Fibroblast of mammary gland (primary cell): ENCODE measurements at regions not wholly inside any gene's neighbourhood (a gene's known extent, or its start where the extent isn't known, plus 50 kb on each side); places are given as distances from the start of the nearest gene placed in this dataset.

ENCODE experiments used
- DNase-seq: peaks from one replicate; pipeline ENCODE4 v3.0.0-alpha.2; 2010; ENCODE audit warnings: low read depth
- H3K4me3 ChIP-seq: 2 replicates; pipeline ENCODE4 v1.5.1; 2011; ENCODE audit warnings: low read depth, mild to moderate bottlenecking, low read length, moderate library complexity; ENCODE audit not compliant: control insufficient read depth
- TF ChIP-seq, protein P1 (sequence below): conservative IDR thresholded peaks from 2 replicates; pipeline ENCODE4 v1.5.1; 2011; ENCODE audit warnings: low read depth, low read length, inconsistent platforms; ENCODE audit not compliant: control insufficient read depth, insufficient read depth

DNA sequence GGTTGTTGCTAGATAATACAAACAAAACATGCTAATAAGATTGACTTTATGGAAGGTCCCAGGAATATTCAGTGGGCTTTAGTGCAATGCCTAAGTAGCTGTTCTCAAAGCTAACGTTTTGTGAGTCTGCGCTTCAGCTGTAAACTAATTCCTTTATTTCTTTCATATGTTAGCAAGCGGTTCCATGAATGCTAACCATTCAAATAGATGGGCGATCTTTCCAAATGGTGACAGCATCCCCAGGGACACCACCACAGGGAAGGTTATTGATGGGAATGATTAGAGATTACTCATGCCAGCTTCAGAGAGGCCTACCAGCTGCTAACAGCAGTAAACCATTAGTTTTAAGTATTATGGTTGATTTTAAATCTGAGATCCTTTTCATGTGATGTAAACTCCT is 405.7 kb upstream of the MCTP2 start:
- TF ChIP-seq, protein P1, sequence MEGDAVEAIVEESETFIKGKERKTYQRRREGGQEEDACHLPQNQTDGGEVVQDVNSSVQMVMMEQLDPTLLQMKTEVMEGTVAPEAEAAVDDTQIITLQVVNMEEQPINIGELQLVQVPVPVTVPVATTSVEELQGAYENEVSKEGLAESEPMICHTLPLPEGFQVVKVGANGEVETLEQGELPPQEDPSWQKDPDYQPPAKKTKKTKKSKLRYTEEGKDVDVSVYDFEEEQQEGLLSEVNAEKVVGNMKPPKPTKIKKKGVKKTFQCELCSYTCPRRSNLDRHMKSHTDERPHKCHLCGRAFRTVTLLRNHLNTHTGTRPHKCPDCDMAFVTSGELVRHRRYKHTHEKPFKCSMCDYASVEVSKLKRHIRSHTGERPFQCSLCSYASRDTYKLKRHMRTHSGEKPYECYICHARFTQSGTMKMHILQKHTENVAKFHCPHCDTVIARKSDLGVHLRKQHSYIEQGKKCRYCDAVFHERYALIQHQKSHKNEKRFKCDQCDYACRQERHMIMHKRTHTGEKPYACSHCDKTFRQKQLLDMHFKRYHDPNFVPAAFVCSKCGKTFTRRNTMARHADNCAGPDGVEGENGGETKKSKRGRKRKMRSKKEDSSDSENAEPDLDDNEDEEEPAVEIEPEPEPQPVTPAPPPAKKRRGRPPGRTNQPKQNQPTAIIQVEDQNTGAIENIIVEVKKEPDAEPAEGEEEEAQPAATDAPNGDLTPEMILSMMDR, result no peak
- DNase-seq, result no peak
- no peak overlapping the region for H3K4me3 ChIP-seq

DNA sequence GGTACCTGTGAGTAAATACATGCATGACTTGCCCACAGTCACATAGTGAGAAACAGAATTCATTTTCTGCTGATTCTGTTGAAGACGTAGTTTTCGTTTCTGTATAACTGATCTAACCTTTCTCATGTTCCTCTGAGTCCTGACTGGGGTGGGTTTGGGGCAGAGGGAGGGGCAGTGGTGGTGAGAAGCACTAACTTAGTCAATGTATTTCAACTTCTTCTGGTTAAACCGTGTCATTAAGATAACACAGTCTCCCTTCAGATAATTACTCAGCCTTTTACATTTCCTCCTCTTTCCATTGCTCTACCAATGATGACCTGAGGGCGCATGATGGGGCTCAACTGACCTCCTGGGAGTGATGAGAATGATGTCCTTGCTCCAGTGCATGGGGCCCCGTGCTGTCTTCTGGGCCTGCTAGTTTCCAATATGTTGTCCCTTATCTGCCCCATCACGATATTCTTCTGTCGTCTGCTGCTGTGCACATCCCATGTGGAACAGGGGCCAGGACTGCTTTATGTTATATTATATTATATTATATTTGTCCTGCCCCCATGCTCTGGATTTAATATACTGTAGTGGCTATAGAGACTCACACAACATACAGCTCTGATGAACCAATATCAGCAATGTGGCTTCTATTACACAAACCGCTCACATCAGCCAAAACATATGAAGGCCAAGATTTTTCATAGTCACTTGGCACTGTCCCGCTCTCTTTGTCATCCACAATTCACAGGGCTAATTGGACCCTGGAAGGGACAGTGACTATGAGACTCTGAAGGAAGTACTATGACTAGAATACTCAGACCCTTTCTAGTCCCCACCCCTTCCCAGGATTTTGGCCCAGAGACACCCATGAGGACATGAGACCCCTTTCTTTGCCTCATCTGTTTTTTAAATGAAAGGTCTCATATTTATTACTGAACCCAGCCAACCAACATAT is 407.1 kb upstream of the MCTP2 start:
- H3K4me3 ChIP-seq, result no peak overlapping the region
- DNase-seq, result no peak
- TF ChIP-seq, protein P1, result no peak

DNA sequence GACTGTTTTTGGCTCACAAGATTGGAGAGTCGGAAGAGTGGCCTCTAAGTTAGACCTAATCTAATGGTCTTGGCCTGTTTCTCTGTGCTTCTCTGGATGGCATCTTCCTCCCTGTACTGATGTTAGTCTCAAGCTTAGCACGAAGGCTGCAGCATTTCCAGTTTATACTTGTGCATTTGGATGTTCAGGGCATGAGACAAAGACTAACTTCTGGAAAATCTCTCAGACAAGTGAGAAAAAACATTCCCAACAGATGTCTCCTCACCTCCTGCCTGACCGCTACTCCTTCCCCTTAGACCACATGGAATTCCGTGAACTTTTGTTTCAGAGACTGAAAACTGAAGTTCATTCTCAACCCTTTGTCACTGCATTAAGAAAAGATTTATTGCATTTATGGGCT is 410.8 kb upstream of the MCTP2 start:
- H3K4me3 ChIP-seq, result no peak overlapping the region
- no peak for DNase-seq
- TF ChIP-seq, protein P1, result no peak

DNA sequence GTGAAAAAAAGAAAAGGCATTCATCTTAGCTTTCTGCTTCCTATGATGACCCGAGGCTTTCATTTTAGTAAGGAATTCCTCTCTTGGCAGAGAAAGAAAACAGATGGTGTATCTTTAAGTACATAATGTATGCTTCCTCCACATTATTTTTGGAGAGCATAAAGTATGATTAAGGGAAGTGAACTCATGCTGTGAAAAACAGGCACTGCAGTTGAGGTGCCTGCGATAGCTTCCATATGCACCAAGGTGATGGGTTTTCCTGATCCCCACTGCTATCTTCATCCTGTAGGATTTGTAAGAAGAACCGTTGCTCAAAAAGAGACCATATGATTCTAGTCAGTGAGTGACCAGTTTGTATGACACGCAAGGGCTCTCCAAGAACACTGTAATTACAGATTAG is 411.5 kb upstream of the MCTP2 start:
- no peak for DNase-seq
- TF ChIP-seq, protein P1, result no peak
- no peak overlapping the region for H3K4me3 ChIP-seq

DNA sequence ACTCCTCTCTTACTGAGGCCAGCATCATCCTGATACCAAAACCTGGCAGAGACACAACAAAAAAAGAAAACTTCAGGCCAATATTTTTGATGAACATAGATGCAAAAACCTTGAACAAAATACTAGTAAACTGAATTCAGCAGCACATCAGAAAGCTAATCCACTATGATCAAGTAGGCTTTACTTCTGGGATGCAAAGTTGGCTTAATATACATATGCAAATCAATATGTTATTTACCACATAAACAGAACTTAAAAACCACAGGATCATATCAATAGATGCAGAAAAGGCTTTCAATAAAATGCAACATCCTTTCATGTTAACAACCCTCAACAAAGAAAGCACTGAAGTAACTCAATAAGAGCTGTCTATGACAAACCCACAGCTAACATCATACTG is 414.5 kb upstream of the MCTP2 start:
- H3K4me3 ChIP-seq, result no peak overlapping the region
- no peak for DNase-seq
- TF ChIP-seq, protein P1, result no peak

DNA sequence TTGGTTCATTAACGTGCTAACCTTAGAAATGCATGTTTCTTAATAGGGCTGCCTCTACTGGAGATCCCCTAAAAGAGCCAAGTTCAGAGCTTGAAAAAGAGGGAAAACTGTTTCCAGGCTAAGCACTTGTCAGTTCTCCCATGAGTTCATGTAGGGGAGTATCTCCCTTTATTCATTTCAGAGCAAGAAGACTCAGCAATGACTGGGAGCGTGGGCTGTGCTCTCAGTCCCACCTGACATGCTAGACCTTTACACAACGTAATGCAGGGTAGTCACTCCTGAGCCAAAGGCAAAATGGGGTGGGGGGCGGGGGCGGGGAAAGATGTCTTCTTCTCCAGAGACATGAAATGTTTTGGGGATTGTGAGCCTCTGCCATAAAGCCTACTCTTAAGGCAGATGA is 420.1 kb upstream of the MCTP2 start:
- TF ChIP-seq, protein P1, result no peak
- no peak for DNase-seq
- no peak overlapping the region for H3K4me3 ChIP-seq

DNA sequence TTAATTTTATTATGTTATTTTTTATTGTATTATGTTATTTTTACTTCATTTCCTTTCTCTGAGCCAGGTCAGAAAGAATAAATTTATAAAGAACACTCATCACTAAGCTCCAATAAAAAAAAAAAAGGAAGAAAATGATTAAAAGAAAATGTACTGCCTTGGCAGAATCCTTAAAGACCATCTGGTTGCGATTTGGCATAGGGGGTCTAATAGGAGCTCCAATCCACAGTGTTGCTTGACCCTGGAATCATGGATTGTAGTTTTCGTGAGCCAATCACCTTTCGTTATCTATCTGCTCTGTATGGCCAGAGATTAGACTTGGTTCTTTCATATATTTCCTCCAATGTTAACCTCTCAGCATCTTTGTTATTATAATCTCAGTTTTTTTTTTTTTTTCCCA is 421.8 kb upstream of the MCTP2 start:
- H3K4me3 ChIP-seq, result no peak overlapping the region
- no peak for DNase-seq
- TF ChIP-seq, protein P1, result no peak
